IMR-90 (cell line): ENCODE measurements at regions not wholly inside any gene's neighbourhood (a gene's known extent, or its start where the extent isn't known, plus 50 kb on each side); places are given as distances from the start of the nearest gene placed in this dataset.

Experiments
- ATAC-seq: fragments of 200-7000 bp; cut with Tn5 transposase; 2 replicates; pipeline ENCODE4 v1.9.1; 2020; ENCODE audit warnings: low read depth, mild to moderate bottlenecking, moderate library complexity
- BruUV-seq: library from RNA; stranded (reverse); fragments of 400-500 nt; replicated peaks from 2 replicates; lab custom pipeline; 2021; lab: Mats Ljungman, UMichigan
- CTCF ChIA-PET: fragments of 300-600 bp; formaldehyde crosslinking; extraction: SDS; loops from one replicate; lab custom pipeline; 2021; ENCODE audit warnings: antibody characterized with exemption; lab: Yijun Ruan, JAX
- POLR2A ChIA-PET: fragments of 300-600 bp; sonication (Branson Sonifier 250); formaldehyde crosslinking; loops from one replicate; lab custom pipeline; 2022; ENCODE audit warnings: antibody characterized with exemption; ENCODE audit not compliant: unreplicated experiment; lab: Charles Lee
- DNase-seq: peaks from one replicate; pipeline ENCODE4 v3.0.0; 2013
- H2AFZ ChIP-seq: replicated peaks from 2 replicates; pipeline ENCODE3; 2013; ENCODE audit warnings: low read length, mild to moderate bottlenecking; ENCODE audit not compliant: poor library complexity
- H2AK5ac ChIP-seq: 2 replicates; pipeline ENCODE4 v1.6.1; 2013; ENCODE audit warnings: low read depth, low read length, inconsistent platforms
- H2AK9ac ChIP-seq: replicated peaks from 2 replicates; pipeline ENCODE3; 2013; ENCODE audit warnings: mild to moderate bottlenecking, low read depth, low read length, moderate library complexity; ENCODE audit not compliant: poor library complexity
- H2BK120ac ChIP-seq: 2 replicates; pipeline ENCODE4 v1.6.1; 2013; ENCODE audit warnings: low read depth, low read length, inconsistent platforms
- H2BK15ac ChIP-seq: 3 replicates; pipeline ENCODE4 v1.6.1; 2013; ENCODE audit warnings: low read depth, low read length, inconsistent platforms
- H2BK20ac ChIP-seq: 2 replicates; pipeline ENCODE4 v1.6.1; 2013; ENCODE audit warnings: low read depth, mild to moderate bottlenecking, inconsistent platforms, low read length, moderate library complexity
- H2BK5ac ChIP-seq: 2 replicates; pipeline ENCODE4 v1.6.1; 2013; ENCODE audit warnings: mild to moderate bottlenecking, low read depth, low read length, inconsistent platforms; ENCODE audit not compliant: poor library complexity, severe bottlenecking
- H3K14ac ChIP-seq: replicated peaks from 2 replicates; pipeline ENCODE4 v1.6.1; 2013; ENCODE audit warnings: low read depth, low read length, inconsistent platforms
- H3K18ac ChIP-seq: 2 replicates; pipeline ENCODE4 v1.6.1; 2013; ENCODE audit warnings: low read depth, low read length, control low read depth
- H3K23ac ChIP-seq: 2 replicates; pipeline ENCODE4 v1.6.1; 2013; ENCODE audit warnings: low read depth, low read length, inconsistent platforms
- H3K27ac ChIP-seq: 2 replicates; pipeline ENCODE4 v1.5.1; 2013; ENCODE audit warnings: mild to moderate bottlenecking, control low read depth, low read length; ENCODE audit not compliant: insufficient read depth
- H3K27me3 ChIP-seq: 2 replicates; pipeline ENCODE4 v1.6.1; 2013; ENCODE audit warnings: low read length; ENCODE audit not compliant: control insufficient read depth, insufficient read depth
- H3K36me3 ChIP-seq: 2 replicates; pipeline ENCODE4 v1.6.1; 2013; ENCODE audit warnings: low read length, mixed read lengths; ENCODE audit not compliant: control insufficient read depth, insufficient read depth
- H3K4ac ChIP-seq: 2 replicates; pipeline ENCODE4 v1.6.1; 2013; ENCODE audit warnings: low read depth, low read length, inconsistent platforms
- H3K4me1 ChIP-seq: 2 replicates; pipeline ENCODE4 v1.6.1; 2013; ENCODE audit warnings: low read length, mixed read lengths; ENCODE audit not compliant: control insufficient read depth, insufficient read depth
- H3K4me2 ChIP-seq: 2 replicates; pipeline ENCODE4 v1.6.1; 2013; ENCODE audit warnings: low read depth, mild to moderate bottlenecking, control low read depth, low read length, moderate library complexity
- H3K4me3 ChIP-seq: 2 replicates; pipeline ENCODE4 v1.5.1; 2013; ENCODE audit warnings: low read depth, mild to moderate bottlenecking, control low read depth, low read length, moderate library complexity; ENCODE audit not compliant: insufficient read depth
- H3K56ac ChIP-seq: 2 replicates; pipeline ENCODE4 v1.6.1; 2013; ENCODE audit warnings: low read length, inconsistent platforms; ENCODE audit not compliant: insufficient read depth; ENCODE audit errors: extremely low read depth
- H3K79me1 ChIP-seq, 2 experiments: 2 replicates each; pipeline ENCODE4 v1.6.1; 2013; ENCODE audit warnings: low read length in 2 of 2, inconsistent platforms in 1 of 2, low read depth in 1 of 2
- H3K9ac ChIP-seq: 2 replicates; pipeline ENCODE4 v1.6.1; 2013; ENCODE audit warnings: low read depth, low read length, control low read depth
- H3K9me1 ChIP-seq: 2 replicates; pipeline ENCODE4 v1.6.1; 2013; ENCODE audit warnings: low read length, inconsistent platforms; ENCODE audit not compliant: insufficient read depth
- H3K9me3 ChIP-seq: 2 replicates; pipeline ENCODE4 v1.6.1; 2013; ENCODE audit warnings: low read length; ENCODE audit not compliant: control insufficient read depth, insufficient read depth
- H4K20me1 ChIP-seq: 2 replicates; pipeline ENCODE4 v1.6.1; 2013; ENCODE audit warnings: low read length, inconsistent platforms; ENCODE audit not compliant: insufficient read depth
- H4K5ac ChIP-seq: 2 replicates; pipeline ENCODE4 v1.6.1; 2013; ENCODE audit warnings: mild to moderate bottlenecking, low read depth, low read length, control low read depth
- H4K8ac ChIP-seq, 2 experiments: 2 replicates each; pipeline ENCODE4 v1.6.1; 2013; ENCODE audit warnings: low read depth in 2 of 2, low read length in 2 of 2, control low read depth in 1 of 2, inconsistent platforms in 1 of 2
- H4K91ac ChIP-seq: 2 replicates; pipeline ENCODE4 v1.6.1; 2013; ENCODE audit warnings: low read depth, low read length, inconsistent platforms; ENCODE audit not compliant: insufficient read depth
- CEBPB ChIP-seq: IDR thresholded peaks from 2 replicates; pipeline ENCODE4 v1.6.1; 2012; ENCODE audit warnings: low read depth, low read length, improper control_type of control experiment
- CTCF ChIP-seq: conservative IDR thresholded peaks from 2 replicates; pipeline ENCODE4 v1.5.1; 2012; ENCODE audit warnings: mild to moderate bottlenecking, low read depth, low read length, improper control_type of control experiment
- ELK1 ChIP-seq: fragments of 150-350 bp; IDR thresholded peaks from 2 replicates; pipeline ENCODE4 v1.6.1; 2016; ENCODE audit warnings: low read depth, mild to moderate bottlenecking, low read length, moderate library complexity, borderline replicate concordance
- MAFK ChIP-seq: IDR thresholded peaks from 2 replicates; pipeline ENCODE4 v1.6.1; 2012; ENCODE audit warnings: low read depth, low read length, improper control_type of control experiment
- RAD21 ChIP-seq: IDR thresholded peaks from 2 replicates; pipeline ENCODE4 v1.6.1; 2012; ENCODE audit warnings: low read length, improper control_type of control experiment
- WGBS, 2 experiments: methylation state at CpG; one replicate each; pipeline versions ENCODE4 v1.1.5 to v1.1.7; 2013; ENCODE audit warnings: missing lambda C conversion rate in 2 of 2; ENCODE audit not compliant: insufficient read length in 1 of 2; ENCODE audit errors: extremely low coverage in 2 of 2; 5-methylcytosine and 5-hydroxymethylcytosine counted together
- dilution Hi-C: fragments of 300-500 bp; cut with HindIII; formaldehyde crosslinking; loops from one replicate; pipeline ENCODE4 v1.14.3; 2018; ENCODE audit warnings: low sequenced_read_pairs; ENCODE audit not compliant: unreplicated experiment
- in situ Hi-C: fragments of 300-500 bp; cut with MboI; formaldehyde crosslinking; loops from 3 replicates; pipeline ENCODE4 v1.14.3; 2019; ENCODE audit warnings: low sequenced_read_pairs, inconsistent platforms, mixed read lengths
- intact Hi-C: fragments of 100-400 bp; cut with micrococcal nuclease; formaldehyde crosslinking; loops from 2 replicates; pipeline ENCODE4 v1.10.0; 2022

- Histone ChIP-seq H2BK5ac (no peak overlapping the region), H3K23ac (no peak overlapping the region), H4K91ac (no peak overlapping the region), H3K4me1 (peaks cover 3% of the 10 kb centered on the region; the same call in 1 of the 2 replicates), H3K4me3 (no peak overlapping the region), H3K56ac (no peak overlapping the region), H3K4ac (no peak overlapping the region), H2BK20ac (no peak overlapping the region), H2BK120ac (no peak overlapping the region), H2AK5ac (no peak overlapping the region), H4K8ac (no peak overlapping the region), H2AK9ac (no peak overlapping the region), H3K14ac (no peak overlapping the region), H3K9me3 (no peaks in the 10 kb centered on the region), H3K27ac (no peak overlapping the region), H3K27me3 (peaks cover 2% of the 10 kb centered on the region; the same call in 1 of the 2 replicates), H4K20me1 (no peaks in the 10 kb centered on the region), H2AFZ (no peak overlapping the region), H2BK15ac (no peak overlapping the region), H3K36me3 (no peaks in the 10 kb centered on the region), H3K9me1 (peaks cover 4% of the 10 kb centered on the region; the same call in 1 of the 2 replicates), H3K9ac (no peak overlapping the region), H3K18ac (no peak overlapping the region), H3K4me2 (no peak overlapping the region), H3K79me1 (no peaks in the 10 kb centered on the region), H4K5ac (no peak overlapping the region)
- WGBS, 2 experiments: 100% methylated on average over 1 of the region's 5 CpGs; no CpG with 5 or more reads in 1 of the 2 experiments
- no peak for ATAC-seq
- in situ Hi-C loops (no loop called here), dilution Hi-C loops (no loop called here), intact Hi-C loops (no loop called here)
- DNase-seq: no peak
- TF ChIP-seq ELK1 (no peak), CEBPB (no peak), MAFK (no peak), RAD21 (no peak), CTCF (no peak)
- ChIA-PET CTCF (no interaction called here), POLR2A (no interaction called here)
- no TSS peak for BruUV-seq
Measured at GRCh38 chr7:155220903-155221302, 76.8 kb upstream of the INSIG1 start.
